ENCODE measurements at regions not wholly inside any gene's neighbourhood (a gene's known extent, or its start where the extent isn't known, plus 50 kb on each side); places are given as distances from the start of the nearest gene placed in this dataset.

DNA sequence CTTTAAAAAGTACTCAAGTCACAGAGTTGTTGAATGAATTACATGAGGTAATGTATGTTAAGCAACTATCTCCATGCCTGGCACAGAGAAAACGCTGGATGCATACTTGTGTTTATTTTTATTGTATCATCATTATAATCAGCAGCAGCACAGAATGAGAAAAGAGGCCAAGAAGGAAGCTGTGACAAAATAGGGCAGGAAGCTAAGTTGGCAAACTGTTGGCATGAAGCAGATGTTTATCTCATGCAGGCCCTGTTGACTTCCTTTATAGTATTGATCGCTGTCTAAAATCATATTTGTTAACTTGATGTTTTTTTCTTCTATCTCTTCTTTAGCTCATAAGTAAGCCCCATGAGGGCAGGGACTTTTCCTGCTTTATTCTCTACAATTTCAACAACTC is 466.6 kb downstream of the TRHDE start:
- no peaks in the 10 kb centered on the region for H4K20me1 ChIP-seq (ENCODE audit: insufficient read depth, low read length)
- H3K9ac ChIP-seq (ENCODE audit: low read length) = no peak overlapping the region
- H3F3A ChIP-seq (ENCODE audit: insufficient read depth, low read length) = no peaks in the 10 kb centered on the region
- H3K4me1 ChIP-seq (ENCODE audit: insufficient read depth, low read length, severe bottlenecking) = no peaks in the 10 kb centered on the region
- H3K79me2 ChIP-seq (ENCODE audit: insufficient read depth, low read length) = no peaks in the 10 kb centered on the region
- TF ChIP-seq EZH2 (IDR thresholded peaks at IDR 0.05; ENCODE audit: borderline replicate concordance, low read length) = no peak
- TF ChIP-seq, protein P1, sequence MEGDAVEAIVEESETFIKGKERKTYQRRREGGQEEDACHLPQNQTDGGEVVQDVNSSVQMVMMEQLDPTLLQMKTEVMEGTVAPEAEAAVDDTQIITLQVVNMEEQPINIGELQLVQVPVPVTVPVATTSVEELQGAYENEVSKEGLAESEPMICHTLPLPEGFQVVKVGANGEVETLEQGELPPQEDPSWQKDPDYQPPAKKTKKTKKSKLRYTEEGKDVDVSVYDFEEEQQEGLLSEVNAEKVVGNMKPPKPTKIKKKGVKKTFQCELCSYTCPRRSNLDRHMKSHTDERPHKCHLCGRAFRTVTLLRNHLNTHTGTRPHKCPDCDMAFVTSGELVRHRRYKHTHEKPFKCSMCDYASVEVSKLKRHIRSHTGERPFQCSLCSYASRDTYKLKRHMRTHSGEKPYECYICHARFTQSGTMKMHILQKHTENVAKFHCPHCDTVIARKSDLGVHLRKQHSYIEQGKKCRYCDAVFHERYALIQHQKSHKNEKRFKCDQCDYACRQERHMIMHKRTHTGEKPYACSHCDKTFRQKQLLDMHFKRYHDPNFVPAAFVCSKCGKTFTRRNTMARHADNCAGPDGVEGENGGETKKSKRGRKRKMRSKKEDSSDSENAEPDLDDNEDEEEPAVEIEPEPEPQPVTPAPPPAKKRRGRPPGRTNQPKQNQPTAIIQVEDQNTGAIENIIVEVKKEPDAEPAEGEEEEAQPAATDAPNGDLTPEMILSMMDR (IDR thresholded peaks at IDR 0.05; ENCODE audit: low read length) = no peak
- H3K36me3 ChIP-seq (ENCODE audit: insufficient read depth, low read length) = no peaks in the 10 kb centered on the region
- H3K4me3 ChIP-seq (ENCODE audit: low read depth, low read length, poor library complexity, severe bottlenecking) = no peak overlapping the region
- H3K9me2 ChIP-seq (ENCODE audit: low read depth, low read length) = no peaks in the 10 kb centered on the region
- no peak overlapping the region for H3K4me2 ChIP-seq (ENCODE audit: low read length)
- H2AFZ ChIP-seq (ENCODE audit: low read length) = no peak overlapping the region
- no peak overlapping the region for H3K27ac ChIP-seq (ENCODE audit: low read depth, low read length, poor library complexity, severe bottlenecking)
- no peaks in the 10 kb centered on the region for H3K27me3 ChIP-seq (ENCODE audit: insufficient read depth, low read length)
- no peaks in the 10 kb centered on the region; the same call in 1 of the 2 replicates for H3K9me3 ChIP-seq (ENCODE audit: low read length)

DNA sequence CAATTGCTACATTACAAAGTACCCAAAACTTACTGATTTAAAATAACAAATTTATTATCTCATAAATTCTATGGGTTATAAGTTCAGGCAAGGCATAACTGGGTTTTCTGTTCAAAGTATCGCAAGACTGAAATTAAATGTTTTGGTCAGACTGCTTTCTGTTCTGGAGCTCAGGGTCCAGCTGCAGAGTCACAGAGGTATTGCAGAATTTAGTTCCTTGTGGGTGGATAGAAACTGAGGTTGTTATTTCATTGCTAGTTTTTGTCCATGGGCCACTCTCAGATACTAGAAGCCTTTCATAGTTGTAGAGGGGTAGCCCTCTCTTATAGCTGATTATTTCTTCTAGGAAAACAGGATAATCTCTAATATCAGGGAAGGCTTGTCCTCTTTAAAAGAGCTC is 467.9 kb downstream of the TRHDE start:
- Histone ChIP-seq H3K4me3 (ENCODE audit: low read depth, low read length, poor library complexity, severe bottlenecking) (no peak overlapping the region), H2AFZ (ENCODE audit: low read length) (no peak overlapping the region), H3K27ac (ENCODE audit: low read depth, low read length, poor library complexity, severe bottlenecking) (no peak overlapping the region), H3K79me2 (ENCODE audit: insufficient read depth, low read length) (no peaks in the 10 kb centered on the region), H3F3A (ENCODE audit: insufficient read depth, low read length) (no peaks in the 10 kb centered on the region), H3K9me3 (ENCODE audit: low read length) (no peaks in the 10 kb centered on the region; the same call in 1 of the 2 replicates), H4K20me1 (ENCODE audit: insufficient read depth, low read length) (no peaks in the 10 kb centered on the region), H3K9ac (ENCODE audit: low read length) (no peak overlapping the region), H3K4me2 (ENCODE audit: low read length) (no peak overlapping the region), H3K4me1 (ENCODE audit: insufficient read depth, low read length, severe bottlenecking) (no peaks in the 10 kb centered on the region), H3K9me2 (ENCODE audit: low read depth, low read length) (no peaks in the 10 kb centered on the region), H3K27me3 (ENCODE audit: insufficient read depth, low read length) (no peaks in the 10 kb centered on the region), H3K36me3 (ENCODE audit: insufficient read depth, low read length) (no peaks in the 10 kb centered on the region)
- no peak for TF ChIP-seq EZH2 (IDR thresholded peaks at IDR 0.05; ENCODE audit: borderline replicate concordance, low read length)
- TF ChIP-seq, protein P1 (IDR thresholded peaks at IDR 0.05; ENCODE audit: low read length) = no peak

- no peaks in the 10 kb centered on the region for H4K20me1 ChIP-seq (ENCODE audit: insufficient read depth, low read length)
- H3K36me3 ChIP-seq (ENCODE audit: insufficient read depth, low read length) = no peaks in the 10 kb centered on the region
- H3F3A ChIP-seq (ENCODE audit: insufficient read depth, low read length) = no peaks in the 10 kb centered on the region
- H3K9me2 ChIP-seq (ENCODE audit: low read depth, low read length) = no peaks in the 10 kb centered on the region
- no peak overlapping the region for H2AFZ ChIP-seq (ENCODE audit: low read length)
- no peak overlapping the region for H3K9ac ChIP-seq (ENCODE audit: low read length)
- H3K4me1 ChIP-seq (ENCODE audit: insufficient read depth, low read length, severe bottlenecking) = no peaks in the 10 kb centered on the region
- no peak overlapping the region for H3K4me2 ChIP-seq (ENCODE audit: low read length)
- no peak overlapping the region for H3K27ac ChIP-seq (ENCODE audit: low read depth, low read length, poor library complexity, severe bottlenecking)
- no peaks in the 10 kb centered on the region for H3K27me3 ChIP-seq (ENCODE audit: insufficient read depth, low read length)
- H3K79me2 ChIP-seq (ENCODE audit: insufficient read depth, low read length) = no peaks in the 10 kb centered on the region
- TF ChIP-seq, protein P1 (IDR thresholded peaks at IDR 0.05; ENCODE audit: low read length) = no peak
- no peak for TF ChIP-seq EZH2 (IDR thresholded peaks at IDR 0.05; ENCODE audit: borderline replicate concordance, low read length)
- H3K9me3 ChIP-seq (ENCODE audit: low read length) = no peaks in the 10 kb centered on the region; the same call in 1 of the 2 replicates
- no peak overlapping the region for H3K4me3 ChIP-seq (ENCODE audit: low read depth, low read length, poor library complexity, severe bottlenecking)
Measured at GRCh38 chr12:72742568-72742967, 470.4 kb downstream of the TRHDE start.

Measured in OCI-LY1 (cell line).